CD4-positive, alpha-beta T cell (primary cell): ENCODE measurements at regions not wholly inside any gene's neighbourhood (a gene's known extent, or its start where the extent isn't known, plus 50 kb on each side); places are given as distances from the start of the nearest gene placed in this dataset.

ENCODE experiments used
- ATAC-seq: fragments of 200-7000 bp; cut with Tn5 transposase; one replicate; pipeline ENCODE4 v1.10.0; 2022; ENCODE audit warnings: mild to moderate bottlenecking; ENCODE audit not compliant: poor library complexity
- CTCF ChIA-PET: fragments of 350-600 bp; sonication (Branson Sonifier 250); formaldehyde crosslinking; loops from one replicate; lab custom pipeline; 2021; ENCODE audit warnings: antibody characterized with exemption, inconsistent platforms; lab: Charles Lee
- POLR2A ChIA-PET: fragments of 350-600 bp; sonication (Branson Sonifier 250); formaldehyde crosslinking; loops from one replicate; lab custom pipeline; 2021; ENCODE audit warnings: antibody characterized with exemption, inconsistent platforms; lab: Charles Lee
- DNase-seq, 14 experiments: peaks; one replicate each; pipeline ENCODE4 v3.0.0-alpha.2; 2013 to 2020; ENCODE audit warnings: mixed read lengths in 2 of 14
- H3K27ac ChIP-seq, 2 donors: one replicate each; pipeline versions ENCODE4 v1.5.1 to v1.7.0; 2013; ENCODE audit warnings: low read length in 2 of 2, low read depth in 1 of 2, mild to moderate bottlenecking in 1 of 2
- H3K27me3 ChIP-seq, 2 experiments: 1 replicate in 1 of 2; 2 replicates in 1 of 2; pipeline versions ENCODE4 v1.6.1 to v1.7.0; 2013; ENCODE audit warnings: low read length in 2 of 2, control low read depth in 1 of 2, mild to moderate bottlenecking in 1 of 2, moderate library complexity in 1 of 2; ENCODE audit not compliant: insufficient read depth in 2 of 2, control insufficient read depth in 1 of 2
- H3K36me3 ChIP-seq: one replicate; pipeline ENCODE4 v1.6.1; 2013; ENCODE audit warnings: low read length, control low read depth; ENCODE audit not compliant: insufficient read depth
- H3K4me1 ChIP-seq: one replicate; pipeline ENCODE4 v1.6.1; 2013; ENCODE audit warnings: low read length, control low read depth; ENCODE audit not compliant: insufficient read depth
- H3K4me3 ChIP-seq: one replicate; pipeline ENCODE4 v1.5.1; 2013; ENCODE audit warnings: mild to moderate bottlenecking, low read length, moderate library complexity
- H3K9me3 ChIP-seq, 2 experiments: 1 replicate in 1 of 2; 2 replicates in 1 of 2; pipeline versions ENCODE4 v1.6.1 to v1.7.0; 2013; ENCODE audit warnings: low read length in 2 of 2, mild to moderate bottlenecking in 2 of 2, control low read depth in 1 of 2, moderate library complexity in 1 of 2; ENCODE audit not compliant: control insufficient read depth in 1 of 2, insufficient read depth in 1 of 2
- H3K27ac Mint-ChIP-seq: one replicate; pipeline ENCODE4 v1.8.0; 2020; ENCODE audit warnings: mixed read lengths
- H3K27me3 Mint-ChIP-seq: one replicate; pipeline ENCODE4 v1.8.0; 2021; ENCODE audit warnings: mixed read lengths
- H3K36me3 Mint-ChIP-seq: one replicate; pipeline ENCODE4 v1.8.0; 2021; ENCODE audit warnings: low read depth, mixed read lengths
- H3K4me1 Mint-ChIP-seq: one replicate; pipeline ENCODE4 v1.8.0; 2021; ENCODE audit warnings: low read depth, mixed read lengths
- H3K4me3 Mint-ChIP-seq: one replicate; pipeline ENCODE4 v1.8.0; 2020; ENCODE audit warnings: mild to moderate bottlenecking, mixed read lengths
- H3K9me3 Mint-ChIP-seq: one replicate; pipeline ENCODE4 v1.8.0; 2020; ENCODE audit warnings: mixed read lengths
- CTCF ChIP-seq: fragments of 200-600 bp; IDR thresholded peaks from one replicate; pipeline ENCODE4 v1.8.0; 2022; ENCODE audit warnings: antibody characterized with exemption, mild to moderate bottlenecking
- intact Hi-C, 2 experiments: fragments of 100-400 bp; cut with DNase I in 1 of 2; cut with micrococcal nuclease in 1 of 2; formaldehyde crosslinking; loops; one replicate each; pipeline versions ENCODE4 v1.15.1 to v1.9.0; 2023 to 2025; cut with DNase I, micrococcal nuclease

GRCh38 chr15:96416218-96416933 lies 85.9 kb downstream of the NR2F2 start:
- no peak for TF ChIP-seq CTCF
- Histone ChIP-seq H3K9me3 (peaks cover 0 to 18% of the 10 kb centered on the region in 2 experiments), H3K4me3 (no peak overlapping the region), H3K36me3 (no peaks in the 10 kb centered on the region), H3K4me1 (no peaks in the 10 kb centered on the region), H3K27me3 (peaks cover 49 to 78% of the 10 kb centered on the region in 2 experiments), H3K27ac (no peak overlapping the region)
- no peaks in the 10 kb centered on the region for H3K36me3 Mint-ChIP-seq
- ATAC-seq = no peak
- intact Hi-C loops = no loop called here
- H3K27me3 Mint-ChIP-seq = peaks cover 82% of the 10 kb centered on the region
- DNase-seq = no peak
- H3K4me1 Mint-ChIP-seq = no peaks in the 10 kb centered on the region
- no peak overlapping the region for H3K4me3 Mint-ChIP-seq
- no peak overlapping the region for H3K27ac Mint-ChIP-seq
- ChIA-PET CTCF (no interaction called here), POLR2A (no interaction called here)
- peaks cover 2% of the 10 kb centered on the region for H3K9me3 Mint-ChIP-seq

DNA sequence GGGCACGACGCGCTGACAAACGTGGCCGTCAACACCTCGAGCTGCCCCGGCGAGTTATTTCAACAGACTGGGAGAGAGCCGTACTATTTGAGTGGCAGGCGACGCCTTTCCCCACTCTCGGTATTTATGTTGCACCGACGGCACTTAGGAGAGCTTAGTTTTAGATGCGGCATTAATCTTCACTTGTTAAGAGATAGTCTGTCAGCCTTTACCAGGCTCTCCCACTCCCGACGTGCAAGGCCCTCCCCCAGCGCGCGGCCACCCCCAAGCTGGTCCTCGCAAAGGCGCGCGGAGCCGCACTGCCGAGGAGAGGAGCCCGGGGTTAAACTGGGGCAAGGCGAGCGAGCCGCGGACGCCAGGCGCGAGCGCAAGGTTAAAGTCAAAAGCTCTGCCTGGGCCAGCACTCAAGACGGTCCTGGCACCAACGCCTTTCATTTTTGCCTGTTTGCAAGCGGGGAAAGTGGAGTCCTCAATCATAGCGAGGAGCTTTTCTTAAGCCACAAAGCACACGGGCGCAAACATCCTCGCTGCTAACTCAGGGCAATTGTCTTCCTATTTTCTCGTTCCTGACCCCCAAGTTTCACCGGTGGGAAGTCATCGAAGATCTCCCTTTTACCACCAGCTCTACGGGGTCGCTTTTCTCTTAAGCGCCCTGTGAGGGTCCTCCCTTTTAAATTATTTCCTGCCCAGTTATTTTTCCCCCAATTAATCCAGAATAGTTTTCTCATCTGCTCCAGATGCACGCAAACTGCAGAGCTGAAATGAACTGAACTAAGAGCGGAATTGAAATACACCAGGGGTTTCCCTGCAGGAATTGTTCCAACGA lies 86.6 kb downstream of the NR2F2 start:
- no peak overlapping the region for H3K4me3 Mint-ChIP-seq
- CTCF ChIA-PET = no interaction called here
- peaks cover 82% of the 10 kb centered on the region for H3K27me3 Mint-ChIP-seq
- H3K4me1 ChIP-seq = no peaks in the 10 kb centered on the region
- POLR2A ChIA-PET = no interaction called here
- no peak for TF ChIP-seq CTCF
- ATAC-seq (no peak), DNase-seq (no peak)
- peaks cover 48 to 73% of the 10 kb centered on the region in 2 experiments for H3K27me3 ChIP-seq
- intact Hi-C loops = no loop called here
- no peak overlapping the region for H3K27ac Mint-ChIP-seq
- H3K27ac ChIP-seq = no peak overlapping the region
- H3K4me3 ChIP-seq = no peak overlapping the region
- peaks cover 0 to 18% of the 10 kb centered on the region in 2 experiments for H3K9me3 ChIP-seq
- peaks cover 2% of the 10 kb centered on the region for H3K9me3 Mint-ChIP-seq
- H3K36me3 ChIP-seq = no peaks in the 10 kb centered on the region
- H3K4me1 Mint-ChIP-seq = no peaks in the 10 kb centered on the region
- H3K36me3 Mint-ChIP-seq = no peaks in the 10 kb centered on the region

GRCh38 chr15:96417760-96418130 lies 87.2 kb downstream of the NR2F2 start:
- intact Hi-C loops = no loop called here
- ATAC-seq (no peak), DNase-seq (no peak)
- no peak for TF ChIP-seq CTCF
- Mint-ChIP-seq H3K4me1 (no peaks in the 10 kb centered on the region), H3K4me3 (no peak overlapping the region), H3K27ac (no peak overlapping the region), H3K36me3 (no peaks in the 10 kb centered on the region), H3K9me3 (peaks cover 2% of the 10 kb centered on the region), H3K27me3 (peaks cover 82% of the 10 kb centered on the region)
- POLR2A ChIA-PET = no interaction called here
- CTCF ChIA-PET = no interaction called here
- H3K36me3 ChIP-seq = no peaks in the 10 kb centered on the region
- no peaks in the 10 kb centered on the region for H3K4me1 ChIP-seq
- H3K9me3 ChIP-seq = peaks cover 0 to 18% of the 10 kb centered on the region in 2 experiments
- no peak overlapping the region for H3K27ac ChIP-seq
- H3K4me3 ChIP-seq = no peak overlapping the region
- peaks cover 42 to 67% of the 10 kb centered on the region in 2 experiments for H3K27me3 ChIP-seq
